ENCODE measurements at regions not wholly inside any gene's neighbourhood (a gene's known extent, or its start where the extent isn't known, plus 50 kb on each side); places are given as distances from the start of the nearest gene placed in this dataset.
"Not testable (repeated sequence)": the region's sequence is repeated elsewhere in the genome, so short reads cannot be mapped to it uniquely, and the experiment has no call there.

DNA sequence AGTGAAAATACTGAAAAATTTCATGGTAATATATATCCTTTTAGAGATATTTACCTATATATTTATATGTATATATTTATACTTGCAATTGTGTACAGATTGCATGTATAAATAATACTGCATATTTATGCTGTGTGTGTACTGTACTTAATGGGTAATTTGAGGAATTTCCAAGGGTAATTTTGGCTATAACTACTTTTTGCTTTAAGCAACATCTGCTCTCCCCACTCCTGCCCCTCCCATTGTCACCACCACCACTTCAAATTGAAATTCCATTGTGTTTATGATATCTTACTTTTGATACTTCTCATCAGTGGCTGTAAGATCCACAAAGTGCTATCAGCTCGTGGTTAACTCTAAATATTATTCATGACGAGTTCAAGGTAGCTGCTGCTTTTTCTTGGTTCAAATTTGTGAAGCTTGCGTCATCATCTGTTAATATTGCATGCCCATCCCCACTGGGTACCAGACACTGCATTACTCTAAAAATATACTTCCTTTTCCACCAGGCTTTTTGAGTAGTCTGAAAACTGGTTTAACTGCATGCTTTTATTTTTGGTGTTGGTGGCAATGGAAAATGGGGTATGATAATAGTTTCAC is 91.7 kb upstream of the MITF start:
- DNase-seq (ENCODE audit: low read depth in 4 of 4, low spot score in 1 of 4), result no peak

DNA sequence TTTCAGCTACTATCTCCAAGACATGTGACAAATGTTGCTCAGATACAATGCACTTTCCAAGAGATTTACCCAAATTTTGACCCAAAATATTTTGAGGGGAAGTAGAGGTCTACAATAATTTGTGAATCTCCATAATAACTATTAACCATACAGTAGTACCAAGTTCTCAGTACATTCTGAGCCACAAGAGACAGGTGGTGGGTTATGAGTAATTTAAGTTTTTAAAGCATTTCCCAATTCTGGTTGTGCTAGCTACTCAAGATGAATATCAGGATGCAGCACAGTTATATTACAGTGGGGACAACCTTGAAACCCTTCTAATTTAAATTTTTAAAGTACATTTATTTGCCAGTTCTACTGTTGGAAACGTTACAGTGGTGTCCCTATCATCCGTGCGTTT is 92.2 kb upstream of the MITF start:
- DNase-seq (ENCODE audit: low read depth in 4 of 4, low spot score in 1 of 4), result no peak

DNA sequence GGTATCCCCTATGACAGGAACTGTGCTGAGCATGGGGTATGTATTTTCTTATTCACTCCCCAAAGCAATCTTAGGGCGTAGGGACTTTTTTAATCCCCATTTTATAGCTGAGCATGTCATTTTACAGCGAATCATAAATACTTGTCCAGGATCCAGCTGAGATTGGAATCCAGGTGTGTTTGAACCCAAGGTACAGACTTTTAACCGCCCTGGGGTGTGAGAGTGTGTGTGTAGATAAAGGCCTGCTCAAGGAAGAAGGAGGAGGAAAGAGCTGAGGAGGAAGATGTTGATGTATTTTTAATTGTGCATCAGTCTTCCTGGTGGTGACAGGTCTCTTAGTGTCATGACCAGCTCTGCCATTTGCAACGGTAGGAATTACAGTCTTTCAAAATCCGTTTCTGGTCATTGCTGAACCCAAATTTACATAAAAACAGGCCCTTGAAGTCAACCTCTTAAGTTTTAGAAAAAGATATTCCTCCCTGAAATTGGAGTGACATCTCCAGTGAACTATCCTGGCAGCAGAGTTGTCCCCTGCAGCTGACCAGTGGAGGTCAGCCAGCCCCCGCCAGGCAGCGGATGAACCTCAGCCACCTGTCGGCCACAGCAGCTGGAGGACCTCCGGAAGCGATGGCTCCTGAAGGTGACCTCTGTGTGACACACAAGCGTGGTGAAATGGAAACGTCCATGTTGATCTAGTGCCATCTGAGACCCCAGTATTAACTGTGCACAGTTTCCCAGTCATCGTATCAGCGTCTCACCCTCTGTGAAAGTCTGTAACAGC is 92.8 kb upstream of the MITF start:
- DNase-seq (ENCODE audit: low read depth in 4 of 4, low spot score in 1 of 4), result no peak

DNA sequence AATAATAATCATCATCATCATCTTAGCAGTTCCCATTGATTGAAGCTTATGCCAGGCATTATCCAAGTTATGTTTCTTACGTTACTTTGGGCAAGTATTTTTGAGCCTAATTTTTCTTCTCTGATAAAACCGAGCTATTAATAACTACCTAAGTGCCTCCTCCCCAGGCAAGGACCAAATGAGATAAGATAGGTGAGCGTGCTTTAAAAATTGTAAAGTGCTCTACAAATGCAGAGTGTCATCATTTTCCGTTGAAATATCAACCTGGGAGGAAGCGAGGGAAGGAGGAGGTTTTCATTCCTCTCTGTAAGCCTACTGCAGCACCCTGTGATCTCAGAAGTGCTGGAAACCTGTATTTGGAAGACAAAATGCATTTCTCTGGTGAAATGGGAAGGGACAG is 96.7 kb upstream of the MITF start:
- no peak for DNase-seq (ENCODE audit: low read depth in 4 of 4, low spot score in 1 of 4)

DNA sequence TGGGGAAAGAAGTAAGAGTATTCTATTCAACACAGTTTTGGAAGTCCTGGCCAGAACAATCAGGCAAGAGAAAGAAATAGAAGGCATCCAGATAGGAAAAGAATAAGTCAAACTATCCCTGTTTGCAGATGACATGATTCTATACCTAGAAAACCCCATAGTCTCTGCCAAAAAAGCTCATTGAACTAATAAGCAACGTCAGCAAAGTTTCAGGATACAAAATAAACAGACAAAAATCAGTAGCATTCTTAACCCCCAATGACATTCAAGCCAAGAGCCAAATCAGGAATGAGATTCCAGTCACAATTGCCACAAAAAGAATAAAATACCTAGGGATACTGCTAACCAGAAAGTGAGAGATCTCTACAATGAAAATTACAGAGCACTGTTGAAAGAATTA is 99.4 kb upstream of the MITF start:
- DNase-seq (ENCODE audit: low read depth in 4 of 4, low spot score in 1 of 4), result no peak

DNA sequence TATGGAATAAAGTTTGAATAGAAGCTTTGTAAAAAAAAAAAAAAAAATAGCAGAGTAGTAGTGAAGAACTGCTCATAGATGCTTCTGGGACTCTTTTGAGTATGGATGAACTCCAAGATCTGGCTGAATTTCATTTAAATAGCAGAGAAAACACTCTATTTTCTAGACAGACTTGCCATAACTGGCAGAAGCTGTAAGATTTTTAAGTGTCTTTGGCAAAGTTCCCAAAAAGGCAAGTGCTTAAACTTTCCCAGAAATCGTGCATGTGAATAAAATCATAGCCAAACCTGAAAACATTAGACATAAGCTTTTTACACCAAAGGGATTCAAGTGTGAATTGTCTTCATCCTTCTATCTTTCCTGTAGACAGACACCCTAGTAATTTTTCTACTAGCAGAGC is 110.3 kb upstream of the MITF start:
- no peak for DNase-seq (ENCODE audit: low read depth in 4 of 4, low spot score in 1 of 4)

DNA sequence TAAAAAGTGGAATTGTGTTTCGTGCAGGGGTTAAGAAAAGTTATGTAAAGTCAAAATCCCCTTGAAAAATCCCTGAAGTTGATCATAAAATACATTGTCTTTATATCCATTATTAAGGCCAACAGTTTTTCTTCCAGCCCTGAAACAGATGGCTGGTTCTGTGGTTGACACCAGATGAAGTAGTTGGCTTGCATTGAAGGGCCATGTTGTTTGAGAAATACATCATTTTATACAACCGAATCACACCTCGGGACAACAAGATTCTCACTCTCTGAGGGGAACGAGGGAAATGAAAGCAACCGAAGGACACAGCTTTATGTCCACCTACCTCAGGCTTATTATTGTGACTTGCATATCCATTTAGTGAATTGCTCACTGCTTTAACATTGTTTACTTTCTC is 126.0 kb upstream of the MITF start:
- DNase-seq (ENCODE audit: low read depth in 4 of 4, low spot score in 1 of 4), result no peak

DNA sequence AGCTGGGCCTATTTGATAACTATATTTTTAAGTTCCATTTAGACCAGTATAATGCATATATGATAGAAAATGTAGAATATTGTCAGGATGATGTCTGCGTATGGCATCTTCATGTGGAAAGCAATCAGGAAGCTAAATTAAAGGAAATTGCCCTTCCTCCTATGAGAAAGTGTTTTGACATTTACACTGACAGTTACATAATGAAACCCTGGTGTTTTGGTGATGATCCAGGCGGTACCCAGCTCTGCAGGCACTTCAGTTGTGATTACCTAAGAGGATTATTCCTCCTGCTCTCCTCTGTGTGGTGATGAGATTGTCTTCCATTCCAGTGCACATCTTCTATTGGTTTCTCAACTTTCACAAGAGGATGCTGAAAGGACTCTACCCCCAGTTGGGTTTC is 126.5 kb upstream of the MITF start:
- no peak for DNase-seq (ENCODE audit: low read depth in 4 of 4, low spot score in 1 of 4)

DNA sequence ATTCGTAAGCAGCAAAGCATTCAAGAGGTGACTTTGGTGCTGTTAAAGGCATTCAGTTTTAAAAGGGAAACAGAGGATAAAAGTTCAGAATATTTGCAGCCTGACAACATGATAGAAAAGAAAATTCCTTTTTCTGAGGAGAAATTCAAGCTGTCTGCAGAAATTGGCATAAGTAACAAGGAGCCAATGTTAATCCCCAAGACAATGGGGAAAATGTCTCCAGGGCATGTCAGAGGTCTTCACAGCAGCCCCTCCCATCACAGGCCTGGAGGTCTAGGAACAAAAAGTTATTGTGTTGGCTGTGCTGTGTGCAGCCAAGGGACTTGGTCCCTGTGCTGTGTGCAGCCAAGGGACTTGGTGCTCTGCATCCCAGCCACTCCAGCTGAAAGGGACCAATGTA is 129.7 kb upstream of the MITF start:
- not testable (repeated sequence) for DNase-seq (ENCODE audit: low read depth in 4 of 4, low spot score in 1 of 4)

DNA sequence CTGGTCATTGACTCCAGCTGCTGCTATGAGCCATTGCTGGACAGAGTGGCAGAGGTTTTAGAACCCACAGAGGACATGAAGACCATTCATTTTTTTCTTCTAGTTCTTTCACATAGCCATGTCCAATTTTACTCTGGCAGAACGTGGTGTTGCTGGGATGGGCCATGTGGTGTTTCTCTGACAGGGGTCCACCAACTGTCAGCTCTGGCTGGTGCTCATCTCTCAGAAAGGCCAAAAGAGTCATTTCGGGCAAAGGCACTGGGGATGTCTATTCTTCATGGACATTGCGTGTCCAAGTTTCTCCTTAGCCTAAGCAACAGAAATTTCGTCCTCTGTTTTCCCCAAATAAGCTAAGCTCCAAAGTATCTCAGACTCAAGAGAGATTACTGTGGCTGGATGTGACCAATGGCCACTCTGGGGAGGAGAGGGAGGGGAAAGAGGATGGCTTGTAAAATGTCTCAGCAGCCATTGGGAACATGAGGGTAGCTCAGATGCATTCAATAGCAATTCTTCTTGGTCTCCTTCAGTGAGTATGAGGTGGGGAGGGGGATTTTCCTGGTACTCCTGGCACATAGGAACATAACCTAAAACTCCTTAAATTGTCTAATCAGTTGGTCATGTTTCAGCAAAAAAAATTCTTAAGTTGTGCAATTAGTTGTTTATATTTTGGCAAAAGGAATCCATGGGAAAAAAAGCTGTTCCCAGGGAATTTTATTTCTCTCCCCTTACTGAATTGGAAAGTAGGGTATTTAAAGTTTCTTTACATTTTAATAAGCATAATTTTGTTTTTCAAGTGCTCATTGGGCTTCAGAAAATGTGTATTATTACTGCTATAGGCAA is 131.6 kb upstream of the MITF start:
- no peak for DNase-seq (ENCODE audit: low read depth in 4 of 4, low spot score in 1 of 4)

DNA sequence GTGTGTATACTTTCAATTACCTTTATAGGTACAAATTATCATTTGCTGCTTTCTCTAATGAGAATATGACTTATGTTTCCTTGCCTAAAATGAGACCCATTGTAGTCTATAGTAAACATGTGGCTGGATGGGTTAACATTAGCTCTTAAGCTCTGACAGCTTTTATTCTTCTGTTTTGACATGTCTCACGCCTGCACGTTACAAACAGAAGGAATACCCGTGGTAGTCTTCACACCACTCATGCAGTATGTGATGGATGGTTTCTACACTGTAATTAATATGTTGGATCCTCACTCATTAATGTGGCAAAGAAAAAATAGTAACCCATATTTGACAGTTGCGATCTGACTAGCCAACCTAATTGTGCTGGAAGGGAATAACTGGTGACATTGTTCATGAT is 133.4 kb upstream of the MITF start:
- no peak for DNase-seq (ENCODE audit: low read depth in 4 of 4, low spot score in 1 of 4)

DNA sequence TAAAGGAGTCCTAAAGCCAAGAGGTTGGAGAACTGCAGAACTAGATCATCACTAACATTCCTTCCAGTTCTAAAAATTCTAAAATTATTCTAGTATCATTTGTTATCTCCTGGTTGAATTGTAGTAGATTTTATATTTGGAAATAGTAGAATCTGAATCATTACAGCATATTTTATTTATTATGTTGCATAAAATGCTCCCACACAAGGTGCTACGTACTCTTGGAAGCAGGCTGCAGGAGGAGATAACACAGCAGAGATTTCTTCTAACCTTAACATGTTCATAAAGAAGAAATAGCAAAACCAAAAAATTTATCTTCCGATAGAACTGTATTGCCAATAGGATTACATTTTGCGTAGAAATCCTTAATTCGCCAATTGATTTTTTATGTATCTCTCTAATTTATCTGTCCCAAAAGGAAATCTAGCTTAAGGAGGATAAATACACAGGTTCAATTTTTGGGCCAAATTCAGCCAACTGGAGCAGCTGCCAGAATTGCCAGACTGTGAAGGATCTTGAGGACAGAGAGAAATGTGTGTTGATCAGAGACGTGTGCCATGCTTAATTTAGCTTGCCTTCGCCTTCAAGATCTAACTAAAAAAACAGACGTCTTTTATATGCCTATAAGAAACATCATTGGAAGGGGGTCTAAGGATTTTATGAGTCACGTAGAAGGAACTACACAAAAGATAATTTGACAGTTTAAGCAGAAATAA is 134.4 kb upstream of the MITF start:
- no peak for DNase-seq (ENCODE audit: low read depth in 4 of 4, low spot score in 1 of 4)

DNA sequence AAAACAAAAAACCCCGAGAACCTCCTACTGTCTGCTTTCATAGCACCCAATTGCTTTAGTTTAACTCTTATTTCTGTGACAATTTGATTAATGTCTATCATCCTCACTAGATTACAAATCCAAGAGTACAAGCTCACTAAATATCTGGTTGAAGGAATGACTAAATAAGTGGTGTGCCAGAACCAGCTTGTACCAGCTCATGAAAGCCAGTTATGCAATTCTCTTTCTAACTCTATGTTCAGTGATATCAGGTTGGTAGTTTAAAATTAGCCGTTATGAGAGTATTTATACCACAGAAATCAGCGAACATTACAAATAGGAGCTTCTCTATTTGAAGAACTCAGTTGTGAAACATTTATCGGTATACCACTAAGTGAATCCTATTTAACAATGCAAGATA is 137.2 kb upstream of the MITF start:
- no peak for DNase-seq (ENCODE audit: low read depth in 4 of 4, low spot score in 1 of 4)

DNA sequence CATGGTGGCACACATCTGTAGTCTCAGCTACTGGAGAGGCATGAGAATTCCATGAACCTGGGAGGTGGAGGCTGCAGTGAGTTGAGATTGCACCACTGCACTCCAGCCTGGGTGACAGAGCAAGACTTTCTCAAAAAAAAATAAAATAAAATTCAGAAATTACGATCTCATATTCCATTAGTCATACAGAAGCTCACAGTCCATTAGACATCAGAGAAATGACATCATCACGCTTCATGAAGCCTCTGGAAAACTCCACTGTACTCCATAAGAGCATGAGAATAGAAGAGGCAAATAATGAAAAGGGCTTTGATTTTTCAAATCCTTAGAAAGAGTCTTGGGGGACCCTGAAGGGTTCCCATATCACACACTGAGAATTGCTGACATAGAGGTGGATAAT is 145.0 kb upstream of the MITF start:
- no peak for DNase-seq (ENCODE audit: low read depth in 4 of 4, low spot score in 1 of 4)

DNA sequence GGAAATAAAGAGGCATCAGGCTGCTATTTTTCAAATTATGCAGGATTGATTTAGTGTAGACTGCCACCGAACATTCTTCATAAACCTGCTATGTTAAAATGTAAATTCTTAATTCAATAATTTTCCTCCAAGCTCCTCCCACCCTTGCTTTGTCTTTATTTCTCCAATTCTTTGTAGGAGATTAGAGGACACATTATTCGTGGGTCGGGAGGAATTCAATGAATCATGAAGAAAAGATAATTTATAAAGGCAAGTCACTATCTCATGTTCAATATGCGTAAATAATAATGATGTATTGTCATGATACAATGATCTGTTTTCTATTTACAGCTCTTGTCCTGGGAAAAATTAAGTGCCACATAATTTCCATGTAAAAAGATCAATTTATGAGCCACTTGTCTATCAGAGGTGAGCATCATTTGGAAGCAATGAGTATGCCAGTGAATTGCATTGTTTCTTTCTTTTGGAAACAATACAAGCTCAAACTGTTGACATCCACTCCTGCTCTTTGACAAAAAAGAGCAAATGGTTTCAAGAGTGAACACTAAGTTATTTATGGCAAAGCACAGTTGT is 148.0 kb upstream of the MITF start:
- DNase-seq (ENCODE audit: low read depth in 4 of 4, low spot score in 1 of 4), result no peak

DNA sequence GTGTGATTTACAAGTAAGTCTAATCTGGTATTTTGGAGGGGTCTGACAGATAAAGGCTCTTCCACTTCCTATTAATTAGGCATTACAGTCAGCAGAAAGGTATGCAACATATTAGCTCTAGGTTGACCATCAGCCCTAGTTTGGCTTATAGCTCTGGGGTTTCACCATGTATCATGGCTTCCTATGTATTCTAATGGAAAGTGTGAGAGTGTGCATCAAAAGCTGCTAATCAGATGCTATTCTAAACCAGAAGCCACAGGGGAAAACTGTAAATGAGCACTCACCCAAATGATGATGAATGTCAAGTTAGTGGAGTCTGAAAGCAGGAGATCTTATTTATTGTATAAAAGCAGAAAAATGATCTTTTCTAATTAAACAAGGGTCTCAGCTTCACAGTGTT is 149.2 kb upstream of the MITF start:
- DNase-seq (ENCODE audit: low read depth in 4 of 4, low spot score in 1 of 4), result no peak

DNA sequence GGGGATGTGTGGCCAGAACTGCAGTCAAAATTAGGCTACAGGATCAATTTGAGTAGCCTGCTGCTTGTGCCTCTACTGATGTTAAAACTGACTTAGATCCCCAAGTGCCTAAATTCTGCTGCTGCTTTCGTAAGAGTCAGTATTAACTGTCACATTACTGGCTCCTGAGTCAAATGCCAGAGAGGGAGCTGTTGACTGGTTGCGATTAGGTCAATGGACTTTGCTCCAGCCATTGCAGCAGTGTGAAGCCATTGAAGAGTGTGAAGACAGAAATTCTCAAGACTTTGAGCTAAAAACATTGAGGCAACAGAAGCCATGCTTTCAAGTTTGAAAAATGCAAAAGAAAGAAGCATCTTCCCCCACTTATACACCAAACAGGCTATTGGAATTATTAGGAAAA is 151.1 kb upstream of the MITF start:
- no peak for DNase-seq (ENCODE audit: low read depth in 4 of 4, low spot score in 1 of 4)

DNA sequence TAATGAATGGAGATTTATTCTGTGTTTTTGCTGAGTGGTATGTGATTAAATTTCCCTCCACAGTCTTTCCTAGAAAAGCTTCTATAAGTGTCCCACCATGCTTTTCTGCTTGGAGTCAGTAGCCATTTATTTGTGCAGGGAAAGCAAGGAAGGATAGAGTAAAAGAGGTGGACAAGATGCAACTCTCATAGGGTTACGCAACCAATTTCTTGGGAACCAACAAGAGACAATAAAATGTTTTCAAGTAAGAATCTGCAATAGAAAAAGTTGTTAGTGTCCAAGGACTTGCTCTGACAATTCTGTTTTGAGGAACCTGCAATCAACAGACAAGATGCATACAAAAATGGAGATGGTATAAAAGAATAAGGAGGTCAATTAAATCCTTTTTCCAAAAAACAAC is 153.8 kb upstream of the MITF start:
- DNase-seq (ENCODE audit: low read depth in 4 of 4, low spot score in 1 of 4), result no peak

DNA sequence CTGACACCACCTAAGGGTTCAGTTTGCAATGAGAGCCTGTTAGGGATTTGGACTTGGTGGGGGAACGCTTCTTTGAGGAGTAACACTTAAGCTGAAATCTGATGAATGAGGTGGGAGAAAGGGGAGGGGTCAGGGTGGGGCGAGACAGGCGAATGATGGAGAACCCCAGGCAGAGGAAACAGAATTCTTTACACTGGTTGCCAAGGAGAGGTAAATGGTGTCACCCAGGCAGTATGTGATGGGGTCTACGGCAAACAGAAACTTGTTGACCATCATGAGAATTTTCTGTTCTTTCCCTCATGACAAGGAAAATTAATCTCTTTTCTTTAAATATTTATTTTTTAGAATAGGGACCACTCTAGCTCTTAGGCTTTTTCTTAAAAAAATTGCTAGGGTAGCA is 157.2 kb upstream of the MITF start:
- DNase-seq (ENCODE audit: low read depth in 4 of 4, low spot score in 1 of 4), result no peak

DNA sequence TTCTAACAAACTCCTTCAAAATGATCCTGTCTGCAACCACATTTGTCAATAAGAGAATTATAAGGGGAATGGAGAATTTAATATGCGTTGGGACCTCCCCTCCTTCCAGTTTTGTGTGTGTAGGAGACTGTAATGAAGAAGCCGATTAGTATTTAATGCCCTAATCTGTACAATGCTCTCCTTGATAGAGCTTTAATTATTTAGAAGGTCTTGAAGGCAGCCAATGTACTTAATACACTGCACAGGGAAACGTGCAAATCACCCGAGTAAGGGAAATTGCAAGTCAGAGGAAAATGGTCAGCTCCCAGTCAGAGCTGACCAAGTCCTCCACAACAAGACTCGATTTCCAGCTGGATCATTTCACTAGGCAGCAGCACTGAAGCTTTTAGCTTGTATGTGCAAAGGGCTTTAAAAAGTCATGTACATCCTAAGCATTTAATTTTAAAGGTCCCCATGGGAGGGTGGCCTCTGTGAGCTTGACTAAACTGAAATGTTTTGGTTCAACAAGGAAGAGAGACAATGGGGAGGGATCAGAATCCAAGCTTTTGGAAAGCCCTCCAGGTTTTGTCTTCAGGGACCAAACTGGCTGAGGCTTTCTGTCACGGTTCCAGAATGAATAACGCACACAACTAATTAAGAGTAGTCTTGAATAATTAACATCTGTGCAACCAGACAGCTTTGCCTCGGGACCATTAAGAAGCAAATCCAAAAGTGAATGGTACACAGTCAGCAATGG is 159.8 kb upstream of the MITF start:
- DNase-seq (ENCODE audit: low read depth in 4 of 4, low spot score in 1 of 4), result no peak

DNA sequence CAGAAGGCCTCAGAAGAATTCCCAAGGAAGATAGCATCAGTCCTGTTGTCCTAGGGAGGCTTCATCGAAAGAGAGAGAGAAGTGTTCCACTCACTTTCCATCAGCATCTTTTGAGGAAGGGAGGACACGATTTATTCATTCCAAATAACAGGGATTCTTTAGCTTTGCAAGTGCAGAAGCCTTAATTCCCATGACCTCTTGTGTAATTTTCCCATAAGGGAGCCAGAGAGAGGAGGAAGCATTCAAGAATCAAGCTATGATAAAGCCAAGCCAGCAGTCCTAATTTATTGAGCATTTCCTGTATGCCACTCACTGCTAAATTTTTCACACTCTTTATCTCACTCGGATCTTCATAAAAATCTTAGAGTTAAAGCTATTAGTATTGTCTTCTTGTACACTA is 169.7 kb upstream of the MITF start:
- DNase-seq (ENCODE audit: low read depth in 4 of 4, low spot score in 1 of 4), result no peak

Measured in stimulated activated CD4-positive, alpha-beta T cell treated with anti-CD3 and anti-CD28 coated beads, Interleukin-1b, Interleukin-23, amount 100 ng/mL, for 24 hours (primary cell).